AG09309 (cell line): ENCODE measurements at regions not wholly inside any gene's neighbourhood (a gene's known extent, or its start where the extent isn't known, plus 50 kb on each side); places are given as distances from the start of the nearest gene placed in this dataset.

Experiments used
- DNase-seq: peaks from one replicate; pipeline ENCODE4 v3.0.0-alpha.2; 2010; ENCODE audit warnings: low read depth
- H3K4me3 ChIP-seq: 2 replicates; pipeline ENCODE4 v1.5.1; 2011; ENCODE audit warnings: mild to moderate bottlenecking, low read depth, low read length, moderate library complexity; ENCODE audit not compliant: control insufficient read depth
- TF ChIP-seq, protein P1 (sequence below): IDR thresholded peaks from 2 replicates; pipeline ENCODE4 v1.5.1; 2011; ENCODE audit warnings: mild to moderate bottlenecking, low read depth, low read length, inconsistent platforms; ENCODE audit not compliant: insufficient read depth, control insufficient read depth; ENCODE audit errors: missing control alignments

DNA sequence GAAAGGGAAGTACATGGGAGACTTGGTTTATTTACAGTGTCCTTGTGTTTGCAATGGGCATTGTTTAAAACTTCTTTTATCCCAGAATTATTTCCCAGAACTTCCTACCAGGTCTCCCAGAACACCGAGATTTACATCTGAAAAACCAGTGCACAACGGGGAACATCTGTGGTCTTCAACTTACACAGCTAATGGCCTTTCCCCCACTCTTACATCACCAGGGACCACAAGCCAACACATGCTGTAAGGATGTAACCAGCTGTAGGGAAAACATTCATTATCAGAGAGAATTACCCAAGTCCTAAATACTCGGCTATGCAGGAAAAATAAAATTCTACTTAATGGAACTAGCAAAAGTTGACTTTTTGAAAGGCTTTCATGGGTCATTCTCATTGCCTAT, 267.6 kb downstream of the DUSP6 start:
- DNase-seq = no peak
- TF ChIP-seq, protein P1, sequence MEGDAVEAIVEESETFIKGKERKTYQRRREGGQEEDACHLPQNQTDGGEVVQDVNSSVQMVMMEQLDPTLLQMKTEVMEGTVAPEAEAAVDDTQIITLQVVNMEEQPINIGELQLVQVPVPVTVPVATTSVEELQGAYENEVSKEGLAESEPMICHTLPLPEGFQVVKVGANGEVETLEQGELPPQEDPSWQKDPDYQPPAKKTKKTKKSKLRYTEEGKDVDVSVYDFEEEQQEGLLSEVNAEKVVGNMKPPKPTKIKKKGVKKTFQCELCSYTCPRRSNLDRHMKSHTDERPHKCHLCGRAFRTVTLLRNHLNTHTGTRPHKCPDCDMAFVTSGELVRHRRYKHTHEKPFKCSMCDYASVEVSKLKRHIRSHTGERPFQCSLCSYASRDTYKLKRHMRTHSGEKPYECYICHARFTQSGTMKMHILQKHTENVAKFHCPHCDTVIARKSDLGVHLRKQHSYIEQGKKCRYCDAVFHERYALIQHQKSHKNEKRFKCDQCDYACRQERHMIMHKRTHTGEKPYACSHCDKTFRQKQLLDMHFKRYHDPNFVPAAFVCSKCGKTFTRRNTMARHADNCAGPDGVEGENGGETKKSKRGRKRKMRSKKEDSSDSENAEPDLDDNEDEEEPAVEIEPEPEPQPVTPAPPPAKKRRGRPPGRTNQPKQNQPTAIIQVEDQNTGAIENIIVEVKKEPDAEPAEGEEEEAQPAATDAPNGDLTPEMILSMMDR = no peak
- no peak overlapping the region for H3K4me3 ChIP-seq

DNA sequence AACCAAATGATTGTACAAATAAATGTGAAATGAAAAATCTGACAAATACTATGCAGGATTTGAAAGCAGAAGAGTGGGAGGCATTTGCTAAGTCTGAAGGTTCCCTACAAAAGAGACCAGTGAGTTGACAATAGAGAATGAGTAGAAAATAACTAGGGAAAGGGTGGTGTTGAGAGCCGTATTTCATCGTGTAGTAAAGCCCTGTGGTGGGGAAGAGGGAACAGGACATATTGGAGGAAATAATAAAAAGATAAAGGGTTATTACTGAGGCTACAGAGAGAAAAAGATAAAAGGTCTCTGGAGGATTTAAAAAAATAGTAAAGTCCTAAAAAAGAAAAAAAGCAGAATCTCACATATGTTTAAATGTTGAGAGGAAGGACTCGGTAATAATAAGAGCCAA, 268.8 kb downstream of the DUSP6 start:
- no peak overlapping the region for H3K4me3 ChIP-seq
- TF ChIP-seq, protein P1 = no peak
- DNase-seq = no peak

DNA sequence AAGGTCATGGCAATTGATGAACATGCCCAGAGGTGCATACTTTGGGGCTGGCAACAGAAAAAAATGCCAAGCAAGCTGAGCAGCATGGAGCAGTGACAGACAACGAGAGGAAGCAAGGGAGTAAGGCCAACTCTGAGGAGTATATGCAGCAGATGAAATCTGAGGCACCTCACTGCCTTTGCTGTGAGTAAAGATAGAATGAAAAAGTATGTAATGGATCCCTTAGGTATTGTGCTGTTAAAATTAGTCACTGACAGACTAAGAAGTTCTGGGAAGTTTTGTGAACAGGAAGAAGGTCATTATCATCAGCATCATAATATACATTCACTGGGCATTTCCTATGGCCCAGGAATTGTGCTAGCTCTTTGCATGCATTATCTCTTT, 269.9 kb downstream of the DUSP6 start:
- TF ChIP-seq, protein P1 = no peak
- H3K4me3 ChIP-seq = no peak overlapping the region
- DNase-seq = no peak

DNA sequence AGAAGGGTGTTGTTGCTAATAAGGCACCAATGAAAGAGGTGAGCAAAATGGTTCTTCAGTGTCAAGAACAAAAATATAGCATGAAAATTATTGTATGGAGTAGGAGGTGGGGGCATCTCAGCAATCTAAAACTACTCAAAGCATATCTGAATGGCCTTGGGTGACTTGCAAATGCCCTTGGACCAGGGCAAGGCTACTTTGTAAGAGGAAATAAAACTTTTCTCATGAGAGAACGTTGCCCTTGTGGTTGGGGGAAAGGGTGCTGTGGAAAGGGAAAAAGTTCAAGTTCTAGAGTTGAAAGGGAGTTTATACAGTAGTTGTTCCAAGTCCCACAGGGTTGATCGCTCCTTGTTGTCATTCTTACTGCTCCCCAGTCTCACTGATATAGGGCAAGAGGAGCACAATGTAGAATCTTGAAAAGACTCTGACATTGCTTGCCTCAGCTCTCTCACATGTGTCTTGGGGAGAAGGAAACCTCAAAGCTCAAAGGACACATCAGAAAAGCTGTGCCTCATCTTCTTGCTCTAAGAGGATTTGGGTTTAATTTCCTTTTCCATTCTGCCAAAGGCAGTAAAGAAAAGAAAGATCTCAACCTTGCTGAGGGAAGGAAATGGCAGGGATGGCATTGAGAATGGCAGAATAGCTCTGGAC, 270.5 kb downstream of the DUSP6 start:
- DNase-seq = no peak
- no peak overlapping the region for H3K4me3 ChIP-seq
- TF ChIP-seq, protein P1 = no peak

DNA sequence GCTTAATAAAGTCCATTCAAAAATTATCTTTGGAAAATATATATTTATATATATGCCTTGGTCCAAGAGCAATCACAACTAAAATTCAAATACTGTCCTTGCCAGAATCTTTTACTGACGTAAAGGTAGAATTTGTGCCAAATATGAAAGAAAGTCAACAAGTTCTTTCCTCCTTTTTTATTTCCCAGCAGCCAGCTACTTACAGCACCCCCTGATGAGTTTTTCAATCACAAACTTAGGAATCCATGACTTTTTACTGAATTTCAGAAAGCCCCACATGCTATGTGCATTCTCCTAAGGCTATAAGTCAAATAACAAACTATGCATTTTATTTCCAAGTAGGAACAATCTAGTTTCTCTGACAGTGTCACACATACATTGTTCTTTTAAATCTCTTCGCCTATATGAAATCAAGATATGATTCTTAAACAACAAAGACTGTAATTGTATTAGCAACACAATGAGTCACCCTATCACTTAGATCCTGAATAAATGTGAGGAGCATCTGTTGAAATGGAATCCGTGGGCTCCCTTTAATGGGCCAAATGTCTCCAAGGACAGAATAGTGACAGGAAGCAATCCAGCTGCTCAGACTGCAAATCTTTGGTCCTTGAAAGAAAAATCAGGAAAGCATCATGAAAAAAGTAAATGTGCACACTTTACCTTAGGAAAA, 271.4 kb downstream of the DUSP6 start:
- DNase-seq = no peak
- TF ChIP-seq, protein P1 = no peak

DNA sequence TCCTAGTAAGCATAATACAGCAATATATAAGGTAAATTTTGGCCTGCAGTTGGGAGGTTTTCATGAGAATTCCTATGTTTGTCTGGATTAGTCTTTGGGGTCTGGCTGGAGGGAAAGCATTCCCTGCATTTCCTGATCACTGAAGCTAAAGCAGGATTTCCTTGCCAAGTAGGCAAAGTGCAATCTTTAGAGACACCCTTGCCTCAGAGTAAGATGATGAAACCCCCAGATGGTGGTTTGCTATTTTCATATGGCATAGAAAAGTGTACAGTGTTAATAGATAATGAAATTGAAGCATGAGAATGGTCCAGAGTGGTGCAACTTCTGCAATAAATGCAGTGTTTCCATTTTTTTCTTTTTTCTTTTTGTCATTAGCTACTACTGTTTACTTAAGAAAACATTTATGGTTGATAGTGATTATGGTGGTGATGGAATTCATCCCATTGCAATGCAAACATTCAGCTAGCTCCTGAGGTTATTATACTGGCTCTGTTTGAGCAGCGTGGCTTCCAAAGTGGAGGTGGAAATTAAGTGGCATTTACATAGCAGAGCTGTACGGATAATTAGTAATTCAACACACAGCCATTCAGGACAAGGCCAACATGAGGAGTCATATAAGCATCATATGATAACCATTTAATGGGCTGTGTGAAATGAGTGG, 276.3 kb downstream of the DUSP6 start:
- DNase-seq = no peak
- TF ChIP-seq, protein P1 = no peak
- no peak overlapping the region for H3K4me3 ChIP-seq

More for the DNA sequence above, 271.4 kb downstream of the DUSP6 start:
- no peak overlapping the region for H3K4me3 ChIP-seq
